Hematopoietic multipotent progenitor cell (in vitro differentiated cells): ENCODE measurements at regions not wholly inside any gene's neighbourhood (a gene's known extent, or its start where the extent isn't known, plus 50 kb on each side); places are given as distances from the start of the nearest gene placed in this dataset.
"Not testable (repeated sequence)": the region's sequence is repeated elsewhere in the genome, so short reads cannot be mapped to it uniquely, and the experiment has no call there.

Experiments
- DNase-seq, 3 donors: peaks; one replicate each; pipeline ENCODE4 v3.0.0-alpha.2; 2011 to 2015; ENCODE audit warnings: low read depth in 2 of 3, low spot score in 2 of 3

GRCh38 chr2:198273660-198274059 lies 469.3 kb downstream of the PLCL1 start:
- no peak for DNase-seq

DNA sequence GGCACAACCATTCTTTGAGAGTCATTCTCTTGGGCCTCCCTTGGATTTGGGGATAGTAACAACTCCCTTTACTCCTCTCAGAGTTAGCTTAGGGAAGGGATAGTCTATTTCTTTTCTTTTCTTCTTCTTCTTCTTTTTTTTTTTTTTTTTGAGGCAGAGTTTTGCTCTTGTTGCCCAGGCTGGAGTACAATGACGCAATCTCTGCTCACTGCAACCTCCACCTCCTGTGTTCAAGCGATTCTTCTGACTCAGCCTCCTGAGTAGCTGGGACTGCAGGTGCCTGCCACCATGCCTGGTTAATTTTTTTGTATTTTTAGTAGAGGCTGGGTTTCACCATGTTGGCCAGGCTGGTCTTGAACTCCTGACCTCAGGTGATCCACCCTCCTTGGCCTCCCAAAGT lies 465.8 kb downstream of the PLCL1 start:
- not testable (repeated sequence) for DNase-seq

DNA sequence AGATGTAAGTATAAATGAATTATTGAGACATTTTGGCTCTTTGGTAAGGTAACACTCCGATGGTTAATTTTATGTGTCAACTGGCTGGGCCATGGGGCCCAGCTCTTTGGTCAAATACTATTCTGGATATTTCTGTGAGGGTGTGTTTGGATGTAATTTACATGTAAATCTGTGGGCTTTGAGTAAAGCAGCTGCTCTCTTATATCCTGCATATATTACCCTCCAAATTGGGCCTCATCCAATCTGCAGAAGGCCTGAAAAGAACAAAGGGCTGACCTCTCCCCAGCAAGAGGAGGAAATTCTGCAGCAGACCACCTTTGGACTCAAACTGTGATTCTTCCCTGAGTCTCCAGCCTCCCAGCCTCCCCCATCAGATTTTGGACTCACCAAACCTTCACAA lies 464.1 kb downstream of the PLCL1 start:
- DNase-seq: no peak

DNA sequence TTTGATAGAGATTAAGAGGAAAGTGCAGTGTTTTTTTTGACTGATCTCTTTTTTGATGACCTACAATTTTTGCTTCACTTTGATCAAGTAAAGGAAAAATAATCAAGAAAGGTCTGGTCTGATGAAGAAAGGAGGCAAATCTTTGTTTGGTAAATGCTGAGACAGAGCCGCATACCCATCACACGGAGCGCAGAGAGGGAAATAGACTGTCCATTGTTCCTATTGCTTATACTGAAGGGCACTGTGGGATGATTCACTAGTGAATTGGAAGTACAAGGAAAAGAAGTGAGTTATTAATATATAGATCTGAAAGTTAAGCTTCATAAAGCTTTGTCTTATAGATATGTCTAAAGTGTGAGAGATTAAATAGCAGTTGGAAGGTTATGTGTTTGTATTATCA lies 455.1 kb downstream of the PLCL1 start:
- no peak for DNase-seq

DNA sequence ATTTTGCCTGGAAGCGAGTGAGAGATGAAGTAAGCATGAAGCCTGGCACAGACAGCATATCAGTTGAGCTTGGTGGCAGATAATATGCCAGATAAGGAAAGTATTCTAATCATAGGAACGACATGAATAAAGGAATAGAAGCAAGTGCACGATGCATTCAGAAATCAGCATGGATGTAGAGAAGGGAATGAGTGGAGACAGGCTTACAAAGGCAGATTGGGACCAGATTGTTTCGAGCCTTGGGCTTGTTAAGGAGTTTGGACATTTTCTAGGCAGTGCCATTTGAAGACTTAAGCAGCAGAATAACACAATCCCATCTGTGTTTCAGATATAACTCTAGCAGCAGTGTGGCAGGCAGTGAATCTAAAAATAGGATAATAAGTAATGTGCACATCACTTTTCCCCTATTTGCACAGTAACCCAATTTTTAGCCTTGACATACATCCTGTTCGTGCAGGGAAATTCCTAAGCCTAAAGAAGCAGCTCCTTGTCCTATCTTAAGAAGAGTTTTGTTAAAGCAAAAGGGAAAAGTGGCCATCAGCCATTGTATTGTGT lies 450.2 kb downstream of the PLCL1 start:
- DNase-seq: no peak

GRCh38 chr2:198253995-198254394 lies 449.6 kb downstream of the PLCL1 start:
- no peak for DNase-seq

GRCh38 chr2:198252472-198252871 lies 448.1 kb downstream of the PLCL1 start:
- DNase-seq: no peak

- DNase-seq: no peak
Measured at GRCh38 chr2:198242093-198242492, 437.7 kb downstream of the PLCL1 start.

GRCh38 chr2:198238429-198238828 lies 434.0 kb downstream of the PLCL1 start:
- no peak for DNase-seq

DNA sequence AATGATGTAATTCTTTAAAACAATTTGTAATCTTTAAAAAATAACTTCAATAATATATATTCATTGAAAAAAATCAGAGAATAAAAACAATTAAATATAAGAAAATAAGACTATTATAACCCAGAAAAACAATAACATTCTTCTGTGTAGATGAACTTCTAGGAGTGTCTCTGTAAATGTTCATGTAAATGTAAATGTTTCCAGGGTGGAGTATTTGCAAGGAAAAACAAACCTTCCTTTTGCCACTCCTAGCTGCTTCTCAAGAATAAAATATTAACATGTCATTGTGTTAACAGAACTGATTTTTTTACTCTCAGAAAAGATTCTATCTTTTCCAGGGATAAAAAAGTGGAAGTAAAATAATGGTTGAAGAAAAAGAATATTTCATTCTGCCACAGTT lies 431.9 kb downstream of the PLCL1 start:
- DNase-seq: no peak

- no peak for DNase-seq
Measured at GRCh38 chr2:198232281-198232680, 427.9 kb downstream of the PLCL1 start.

GRCh38 chr2:198231562-198231961 lies 427.2 kb downstream of the PLCL1 start:
- DNase-seq: no peak

DNA sequence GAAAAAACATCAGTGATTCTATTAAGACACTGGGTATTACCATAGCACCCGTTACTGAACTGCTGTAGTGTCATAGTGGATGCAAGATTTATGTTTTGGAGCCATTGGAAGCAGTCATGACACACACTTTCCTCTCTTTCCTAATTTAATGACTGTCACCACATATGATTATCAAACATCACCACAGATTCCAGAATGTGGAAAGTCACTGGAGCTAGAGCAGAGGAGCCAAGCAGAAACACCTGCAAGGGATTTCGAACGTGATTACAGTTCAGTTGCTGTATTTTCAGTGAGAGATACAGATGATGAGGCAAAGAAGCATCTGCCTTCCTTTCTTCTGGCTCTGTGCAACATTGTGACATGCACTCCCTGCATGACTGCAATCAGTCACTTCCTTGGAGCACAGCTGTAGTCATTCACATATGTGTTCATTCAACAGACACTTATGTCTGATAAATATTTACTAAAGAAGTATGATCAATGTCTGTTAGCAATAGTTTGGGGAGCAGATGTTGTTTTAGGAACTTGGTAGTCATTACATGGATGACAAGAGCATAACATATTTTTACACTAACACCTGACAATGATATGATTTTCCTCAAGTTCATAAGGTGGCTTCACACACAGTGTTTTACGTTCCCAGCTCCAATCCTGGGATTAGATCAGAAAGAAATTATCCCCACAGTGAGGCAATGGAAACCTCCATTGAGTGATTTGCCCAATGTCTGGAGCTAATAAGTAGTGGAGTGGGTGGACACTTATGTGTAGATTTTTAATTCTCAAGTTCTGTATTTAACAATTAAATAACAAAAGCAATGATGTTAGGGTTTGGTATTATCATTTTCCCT lies 416.6 kb downstream of the PLCL1 start:
- DNase-seq: no peak

DNA sequence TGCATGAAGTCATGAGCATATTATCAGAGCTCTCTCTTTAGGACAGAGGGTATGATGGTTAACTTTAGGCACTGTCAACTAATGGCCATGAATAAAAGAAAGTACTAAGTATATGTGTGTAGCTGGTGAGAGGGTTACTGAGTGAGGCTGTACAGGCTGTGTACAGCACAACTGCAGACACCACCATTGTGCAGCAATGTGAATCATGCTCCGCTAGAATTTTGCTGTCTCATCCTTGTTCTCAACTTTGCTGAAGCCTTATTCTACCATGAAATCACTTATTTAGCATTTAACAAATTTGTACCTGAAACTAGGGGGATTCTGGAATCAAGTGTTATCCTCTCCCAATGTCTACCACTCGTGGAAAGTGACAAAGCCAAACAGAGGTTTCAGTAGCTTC lies 414.9 kb downstream of the PLCL1 start:
- no peak for DNase-seq

DNA sequence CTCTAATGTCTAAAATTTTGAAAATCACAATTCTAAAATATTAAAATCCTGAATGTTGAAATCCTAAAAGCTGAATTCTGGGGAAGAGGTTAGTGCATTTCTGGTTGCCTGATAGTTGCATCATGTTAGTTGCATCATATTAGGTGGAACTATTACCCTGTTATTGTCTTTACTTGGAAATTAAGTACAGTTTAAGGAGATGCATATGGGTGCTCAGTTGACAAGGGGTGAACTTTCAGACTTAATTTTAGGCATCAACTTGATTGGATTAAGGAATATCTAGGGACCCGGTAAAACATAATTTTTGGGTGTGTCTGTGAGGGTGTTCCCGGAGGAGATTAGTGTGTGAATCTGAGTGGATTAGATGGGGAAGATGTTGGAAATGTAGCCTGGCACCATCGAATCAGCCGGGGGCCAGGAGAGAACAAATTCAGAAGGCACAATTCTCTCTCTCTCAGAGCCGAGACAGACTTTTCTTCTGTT lies 409.8 kb downstream of the PLCL1 start:
- DNase-seq: no peak

DNA sequence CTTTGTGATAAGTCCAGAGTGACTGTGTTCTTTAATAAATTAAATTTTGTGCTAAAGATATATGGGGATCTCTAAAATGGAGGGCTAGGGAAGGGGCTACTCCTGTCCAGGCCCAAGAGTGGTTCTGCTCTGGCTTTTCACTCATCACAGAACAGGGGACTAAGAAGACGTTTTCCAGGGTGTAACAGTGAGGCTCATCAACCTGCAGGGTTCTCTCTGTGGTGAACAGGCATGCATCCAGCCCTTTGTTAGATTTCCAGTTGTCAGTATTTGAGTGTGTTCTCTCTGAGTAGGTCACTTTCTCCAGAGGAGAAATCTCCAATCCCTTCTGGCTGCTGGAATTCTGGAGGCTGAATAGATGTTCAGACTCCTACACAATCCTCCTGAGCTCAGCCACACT lies 408.9 kb downstream of the PLCL1 start:
- DNase-seq: no peak

DNA sequence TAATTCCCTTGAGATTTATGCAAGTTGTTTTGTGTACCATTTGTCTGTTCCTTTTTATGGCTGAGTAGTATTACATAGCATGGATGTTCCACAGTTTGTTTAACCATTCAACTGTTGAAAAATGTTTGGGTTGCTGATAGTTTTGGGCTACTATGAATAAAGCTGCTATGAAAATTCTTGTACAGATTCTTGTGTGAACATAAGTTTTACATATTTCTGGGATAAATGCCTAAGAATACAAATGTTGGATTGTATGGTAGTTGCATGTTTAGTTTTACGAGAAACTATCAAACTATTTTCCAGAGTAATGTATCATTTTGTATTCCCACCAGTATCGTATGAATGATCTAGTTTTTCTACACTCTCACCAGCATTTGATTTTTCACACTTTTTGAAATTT lies 407.3 kb downstream of the PLCL1 start:
- DNase-seq: no peak

- DNase-seq: no peak
Measured at GRCh38 chr2:198203336-198204069, 399.1 kb downstream of the PLCL1 start.
